H9 (cell line): ENCODE measurements at regions not wholly inside any gene's neighbourhood (a gene's known extent, or its start where the extent isn't known, plus 50 kb on each side); places are given as distances from the start of the nearest gene placed in this dataset.

Source experiments
- DNase-seq: peaks from one replicate; pipeline ENCODE4 v3.0.0-alpha.2; 2017
- H2AFZ ChIP-seq: one replicate; pipeline ENCODE4 v1.6.1; 2013; ENCODE audit warnings: mild to moderate bottlenecking, low read length, control low read depth, moderate library complexity
- H2AK5ac ChIP-seq: 2 replicates; pipeline ENCODE4 v1.6.1; 2013; ENCODE audit warnings: low read length, control low read depth, mixed read lengths; ENCODE audit not compliant: insufficient read length
- H2BK120ac ChIP-seq: one replicate; pipeline ENCODE4 v1.6.1; 2013; ENCODE audit warnings: low read depth, mild to moderate bottlenecking, low read length, control low read depth, inconsistent platforms; ENCODE audit not compliant: poor library complexity, severe bottlenecking
- H2BK12ac ChIP-seq: 2 replicates; pipeline ENCODE4 v1.6.1; 2013; ENCODE audit warnings: low read length, control low read depth, mixed read lengths, low read depth; ENCODE audit not compliant: insufficient read length
- H2BK15ac ChIP-seq: 2 replicates; pipeline ENCODE4 v1.6.1; 2013; ENCODE audit warnings: low read depth, low read length, control low read depth
- H2BK20ac ChIP-seq: one replicate; pipeline ENCODE4 v1.6.1; 2013; ENCODE audit warnings: low read depth, mild to moderate bottlenecking, low read length, control low read depth, inconsistent platforms; ENCODE audit not compliant: poor library complexity, severe bottlenecking
- H2BK5ac ChIP-seq: 2 replicates; pipeline ENCODE4 v1.6.1; 2013; ENCODE audit warnings: low read length, control low read depth, mixed read lengths; ENCODE audit not compliant: insufficient read length
- H3K14ac ChIP-seq: 2 replicates; pipeline ENCODE4 v1.6.1; 2013; ENCODE audit warnings: low read length, control low read depth; ENCODE audit not compliant: insufficient read depth
- H3K18ac ChIP-seq: 2 replicates; pipeline ENCODE4 v1.6.1; 2013; ENCODE audit warnings: low read depth, mild to moderate bottlenecking, mixed read lengths, low read length, control low read depth; ENCODE audit not compliant: insufficient read length
- H3K23ac ChIP-seq: 2 replicates; pipeline ENCODE4 v1.6.1; 2013; ENCODE audit warnings: low read length, control low read depth, mixed read lengths, low read depth; ENCODE audit not compliant: insufficient read length
- H3K23me2 ChIP-seq: 2 replicates; pipeline ENCODE4 v1.6.1; 2013; ENCODE audit warnings: low read depth, mild to moderate bottlenecking, mixed read lengths, low read length, control low read depth; ENCODE audit not compliant: insufficient read length, poor library complexity, severe bottlenecking
- H3K27ac ChIP-seq: 2 replicates; pipeline ENCODE4 v1.5.1; 2013; ENCODE audit warnings: low read length, control low read depth, mixed read lengths, low read depth; ENCODE audit not compliant: insufficient read length
- H3K27me3 ChIP-seq: 2 replicates; pipeline ENCODE4 v1.6.1; 2013; ENCODE audit warnings: low read length, control low read depth, inconsistent platforms; ENCODE audit not compliant: insufficient read depth
- H3K4ac ChIP-seq: 2 replicates; pipeline ENCODE4 v1.6.1; 2013; ENCODE audit warnings: low read depth, mild to moderate bottlenecking, control low read depth, inconsistent platforms, low read length, moderate library complexity
- H3K4me1 ChIP-seq: 2 replicates; pipeline ENCODE4 v1.6.1; 2013; ENCODE audit warnings: low read length, control low read depth, inconsistent platforms; ENCODE audit not compliant: insufficient read depth
- H3K4me2 ChIP-seq: 2 replicates; pipeline ENCODE4 v1.6.1; 2013; ENCODE audit warnings: low read length, control low read depth, mixed read lengths; ENCODE audit not compliant: insufficient read length, insufficient read depth
- H3K56ac ChIP-seq: 2 replicates; pipeline ENCODE4 v1.6.1; 2013; ENCODE audit warnings: low read depth, mild to moderate bottlenecking, mixed read lengths, low read length, control low read depth; ENCODE audit not compliant: insufficient read length
- H3K79me1 ChIP-seq: 2 replicates; pipeline ENCODE4 v1.6.1; 2013; ENCODE audit warnings: low read depth, mild to moderate bottlenecking, moderate library complexity, low read length, control low read depth, inconsistent platforms; ENCODE audit not compliant: insufficient read depth, poor library complexity, severe bottlenecking
- H3K79me2 ChIP-seq: 2 replicates; pipeline ENCODE4 v1.6.1; 2013; ENCODE audit warnings: low read length, control low read depth, inconsistent platforms; ENCODE audit not compliant: insufficient read depth
- H3K9ac ChIP-seq: 2 replicates; pipeline ENCODE4 v1.6.1; 2013; ENCODE audit warnings: low read length, control low read depth, mixed read lengths; ENCODE audit not compliant: insufficient read length; ENCODE audit errors: extremely low read depth
- H3K9me3 ChIP-seq: one replicate; pipeline ENCODE4 v1.6.1; 2013; ENCODE audit warnings: low read depth, low read length, inconsistent platforms; ENCODE audit not compliant: control insufficient read depth
- H3T11ph ChIP-seq: one replicate; pipeline ENCODE4 v1.6.1; 2013; ENCODE audit warnings: mild to moderate bottlenecking, low read length, control low read depth, inconsistent platforms
- H4K20me1 ChIP-seq: one replicate; pipeline ENCODE4 v1.6.1; 2013; ENCODE audit not compliant: control insufficient read depth, insufficient read length, insufficient read depth
- H4K5ac ChIP-seq: 2 replicates; pipeline ENCODE4 v1.6.1; 2013; ENCODE audit warnings: low read depth, mild to moderate bottlenecking, mixed read lengths, low read length, control low read depth; ENCODE audit not compliant: insufficient read length
- H4K8ac ChIP-seq: replicated peaks from 2 replicates; pipeline ENCODE4 v1.6.1; 2013; ENCODE audit warnings: low read length, control low read depth, mixed read lengths, low read depth; ENCODE audit not compliant: insufficient read length
- H4K91ac ChIP-seq: 2 replicates; pipeline ENCODE4 v1.6.1; 2013; ENCODE audit warnings: low read depth, mild to moderate bottlenecking, moderate library complexity, mixed read lengths, low read length, control low read depth; ENCODE audit not compliant: insufficient read length
- H3K27ac Mint-ChIP-seq, 3 experiments: 2 replicates in 2 of 3; 3 replicates in 1 of 3; pipeline ENCODE4 v1.8.0; 2020 to 2021; ENCODE audit warnings: mixed read lengths in 3 of 3, mild to moderate bottlenecking in 1 of 3, moderate library complexity in 1 of 3
- H3K27me3 Mint-ChIP-seq: 2 replicates; pipeline ENCODE4 v1.8.0; 2021; ENCODE audit warnings: low read depth, mild to moderate bottlenecking, moderate library complexity, mixed read lengths
- H3K36me3 Mint-ChIP-seq, 3 experiments: 2 replicates in 2 of 3; 3 replicates in 1 of 3; pipeline ENCODE4 v1.8.0; 2020 to 2021; ENCODE audit warnings: low read depth in 3 of 3, mixed read lengths in 3 of 3; ENCODE audit not compliant: insufficient read depth in 1 of 3
- H3K4me1 Mint-ChIP-seq, 2 experiments: 2 replicates each; pipeline ENCODE4 v1.8.0; 2020; ENCODE audit warnings: mixed read lengths in 2 of 2
- H3K4me3 Mint-ChIP-seq, 2 experiments: 2 replicates in 1 of 2; 3 replicates in 1 of 2; pipeline ENCODE4 v1.8.0; 2020 to 2021; ENCODE audit warnings: mild to moderate bottlenecking in 2 of 2, mixed read lengths in 2 of 2, moderate library complexity in 1 of 2
- H3K9me3 Mint-ChIP-seq, 2 experiments: 2 replicates in 1 of 2; 3 replicates in 1 of 2; pipeline ENCODE4 v1.8.0; 2020; ENCODE audit warnings: mild to moderate bottlenecking in 2 of 2, mixed read lengths in 2 of 2, moderate library complexity in 1 of 2
- WGBS: extraction: QIAGEN DNeasy Blood & Tissue Kit; methylation state at CpG from one replicate; pipeline ENCODE4 v1.1.7; 2013; ENCODE audit warnings: missing lambda C conversion rate, low lambda C conversion rate, mixed read lengths; ENCODE audit not compliant: insufficient read length; ENCODE audit errors: extremely low coverage; 5-methylcytosine and 5-hydroxymethylcytosine counted together
- TF ChIP-seq, protein P1 (sequence below): fragments of 200-600 bp; sonication (generic); conservative IDR thresholded peaks from 3 replicates; pipeline ENCODE4 v1.8.0; 2021; ENCODE audit warnings: antibody characterized with exemption, mild to moderate bottlenecking

DNA sequence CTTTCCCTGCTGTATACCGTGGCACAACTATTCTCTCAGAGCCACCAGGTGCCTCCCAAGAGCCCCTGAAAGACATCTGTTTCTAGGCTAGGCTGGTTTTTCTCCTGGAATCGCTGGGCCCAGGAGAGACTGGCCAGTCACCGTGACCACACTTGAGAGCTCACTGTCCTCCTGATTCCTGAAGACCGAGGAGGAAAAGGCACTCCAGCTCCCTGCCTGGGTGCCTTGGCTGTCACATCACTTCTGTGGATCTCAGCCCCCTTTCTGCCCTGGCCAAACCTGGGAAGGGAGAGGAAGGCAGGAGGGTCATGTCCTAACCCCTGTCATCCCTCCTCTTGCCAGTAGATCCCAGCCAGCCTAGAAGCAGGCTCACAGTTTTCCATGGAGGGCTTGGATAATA lies 54.7 kb upstream of the LAS1L start:
- Histone ChIP-seq H4K91ac (no peak overlapping the region), H2BK12ac (no peak overlapping the region), H4K5ac (no peak overlapping the region), H3K9me3 (peaks cover 28% of the 10 kb centered on the region), H2AK5ac (no peak overlapping the region), H2BK15ac (no peak overlapping the region), H3K14ac (no peak overlapping the region), H2BK120ac (no peak overlapping the region), H2BK5ac (no peak overlapping the region), H3T11ph (no peak overlapping the region), H4K8ac (no peak overlapping the region), H3K79me2 (no peaks in the 10 kb centered on the region), H3K56ac (no peak overlapping the region), H3K4me2 (no peak overlapping the region), H3K9ac (no peak overlapping the region), H3K23me2 (no peaks in the 10 kb centered on the region), H3K79me1 (no peaks in the 10 kb centered on the region), H3K27me3 (no peaks in the 10 kb centered on the region), H3K27ac (no peak overlapping the region), H3K4ac (no peak overlapping the region), H4K20me1 (no peaks in the 10 kb centered on the region), H3K4me1 (no peaks in the 10 kb centered on the region), H3K23ac (no peak overlapping the region), H2BK20ac (no peak overlapping the region), H2AFZ (no peak overlapping the region), H3K18ac (no peak overlapping the region)
- Mint-ChIP-seq H3K27ac (no peak overlapping the region), H3K27me3 (peaks cover 6% of the 10 kb centered on the region), H3K36me3 (peaks cover 0 to 3% (median 0%) of the 10 kb centered on the region in 3 experiments; a peak in 3 of 7 replicates), H3K9me3 (peaks cover 62 to 69% of the 10 kb centered on the region in 2 experiments), H3K4me3 (no peak overlapping the region), H3K4me1 (peaks cover 5 to 14% of the 10 kb centered on the region in 2 experiments)
- DNase-seq, result no peak
- WGBS, result no CpG with 5 or more reads among the region's 4 CpGs
- TF ChIP-seq, protein P1, sequence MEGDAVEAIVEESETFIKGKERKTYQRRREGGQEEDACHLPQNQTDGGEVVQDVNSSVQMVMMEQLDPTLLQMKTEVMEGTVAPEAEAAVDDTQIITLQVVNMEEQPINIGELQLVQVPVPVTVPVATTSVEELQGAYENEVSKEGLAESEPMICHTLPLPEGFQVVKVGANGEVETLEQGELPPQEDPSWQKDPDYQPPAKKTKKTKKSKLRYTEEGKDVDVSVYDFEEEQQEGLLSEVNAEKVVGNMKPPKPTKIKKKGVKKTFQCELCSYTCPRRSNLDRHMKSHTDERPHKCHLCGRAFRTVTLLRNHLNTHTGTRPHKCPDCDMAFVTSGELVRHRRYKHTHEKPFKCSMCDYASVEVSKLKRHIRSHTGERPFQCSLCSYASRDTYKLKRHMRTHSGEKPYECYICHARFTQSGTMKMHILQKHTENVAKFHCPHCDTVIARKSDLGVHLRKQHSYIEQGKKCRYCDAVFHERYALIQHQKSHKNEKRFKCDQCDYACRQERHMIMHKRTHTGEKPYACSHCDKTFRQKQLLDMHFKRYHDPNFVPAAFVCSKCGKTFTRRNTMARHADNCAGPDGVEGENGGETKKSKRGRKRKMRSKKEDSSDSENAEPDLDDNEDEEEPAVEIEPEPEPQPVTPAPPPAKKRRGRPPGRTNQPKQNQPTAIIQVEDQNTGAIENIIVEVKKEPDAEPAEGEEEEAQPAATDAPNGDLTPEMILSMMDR, result no peak
